Fibroblast of mammary gland (primary cell): ENCODE measurements at regions not wholly inside any gene's neighbourhood (a gene's known extent, or its start where the extent isn't known, plus 50 kb on each side); places are given as distances from the start of the nearest gene placed in this dataset.
"Not testable (repeated sequence)": the region's sequence is repeated elsewhere in the genome, so short reads cannot be mapped to it uniquely, and the experiment has no call there.

Source experiments
- DNase-seq: peaks from one replicate; pipeline ENCODE4 v3.0.0-alpha.2; 2010; ENCODE audit warnings: low read depth
- H3K4me3 ChIP-seq: 2 replicates; pipeline ENCODE4 v1.5.1; 2011; ENCODE audit warnings: low read depth, mild to moderate bottlenecking, low read length, moderate library complexity; ENCODE audit not compliant: control insufficient read depth
- TF ChIP-seq, protein P1 (sequence below): conservative IDR thresholded peaks from 2 replicates; pipeline ENCODE4 v1.5.1; 2011; ENCODE audit warnings: low read depth, low read length, inconsistent platforms; ENCODE audit not compliant: control insufficient read depth, insufficient read depth

DNA sequence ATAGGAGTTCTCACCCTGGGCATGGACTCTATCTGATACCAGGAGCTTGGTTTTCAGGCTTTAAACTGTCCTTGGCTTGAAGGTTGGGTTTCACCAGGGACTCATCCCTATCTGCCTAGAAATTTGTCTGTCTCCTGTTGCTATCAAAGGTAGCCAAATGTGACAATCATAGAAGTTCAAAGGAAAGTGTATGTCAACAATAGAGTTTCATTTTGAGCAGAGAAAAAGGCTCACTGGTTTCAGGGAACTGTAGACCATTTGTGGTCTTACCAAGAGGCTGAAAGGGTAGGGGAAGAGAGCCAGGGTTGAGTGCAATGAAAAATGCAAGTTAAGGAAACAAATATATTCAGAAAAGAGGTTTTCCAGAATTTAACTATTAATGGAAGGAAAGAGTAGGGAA, 966.8 kb upstream of the CITED2 start:
- no peak overlapping the region for H3K4me3 ChIP-seq
- TF ChIP-seq, protein P1, sequence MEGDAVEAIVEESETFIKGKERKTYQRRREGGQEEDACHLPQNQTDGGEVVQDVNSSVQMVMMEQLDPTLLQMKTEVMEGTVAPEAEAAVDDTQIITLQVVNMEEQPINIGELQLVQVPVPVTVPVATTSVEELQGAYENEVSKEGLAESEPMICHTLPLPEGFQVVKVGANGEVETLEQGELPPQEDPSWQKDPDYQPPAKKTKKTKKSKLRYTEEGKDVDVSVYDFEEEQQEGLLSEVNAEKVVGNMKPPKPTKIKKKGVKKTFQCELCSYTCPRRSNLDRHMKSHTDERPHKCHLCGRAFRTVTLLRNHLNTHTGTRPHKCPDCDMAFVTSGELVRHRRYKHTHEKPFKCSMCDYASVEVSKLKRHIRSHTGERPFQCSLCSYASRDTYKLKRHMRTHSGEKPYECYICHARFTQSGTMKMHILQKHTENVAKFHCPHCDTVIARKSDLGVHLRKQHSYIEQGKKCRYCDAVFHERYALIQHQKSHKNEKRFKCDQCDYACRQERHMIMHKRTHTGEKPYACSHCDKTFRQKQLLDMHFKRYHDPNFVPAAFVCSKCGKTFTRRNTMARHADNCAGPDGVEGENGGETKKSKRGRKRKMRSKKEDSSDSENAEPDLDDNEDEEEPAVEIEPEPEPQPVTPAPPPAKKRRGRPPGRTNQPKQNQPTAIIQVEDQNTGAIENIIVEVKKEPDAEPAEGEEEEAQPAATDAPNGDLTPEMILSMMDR: no peak
- no peak for DNase-seq

DNA sequence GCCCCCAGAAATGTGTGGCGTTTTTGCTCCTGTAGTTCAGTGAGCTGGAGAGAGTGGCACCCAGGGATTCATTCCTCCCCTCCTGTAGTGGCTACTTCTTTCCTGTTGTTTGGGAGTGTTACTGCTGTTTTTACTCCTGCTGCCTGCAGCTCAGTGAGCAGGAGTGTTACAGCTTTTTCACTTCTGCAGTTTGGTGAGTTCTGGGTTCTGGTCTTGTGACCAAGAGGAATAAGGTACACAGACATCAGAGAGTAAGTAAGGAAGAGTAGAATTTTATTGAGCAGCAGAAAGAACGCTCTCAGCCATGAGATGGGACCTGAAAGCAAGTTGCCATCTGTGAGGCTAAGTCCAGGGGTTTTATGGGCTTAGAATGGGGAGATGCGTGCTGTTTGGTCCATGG, 966.3 kb upstream of the CITED2 start:
- DNase-seq: no peak
- TF ChIP-seq, protein P1: no peak
- H3K4me3 ChIP-seq: no peak overlapping the region

DNA sequence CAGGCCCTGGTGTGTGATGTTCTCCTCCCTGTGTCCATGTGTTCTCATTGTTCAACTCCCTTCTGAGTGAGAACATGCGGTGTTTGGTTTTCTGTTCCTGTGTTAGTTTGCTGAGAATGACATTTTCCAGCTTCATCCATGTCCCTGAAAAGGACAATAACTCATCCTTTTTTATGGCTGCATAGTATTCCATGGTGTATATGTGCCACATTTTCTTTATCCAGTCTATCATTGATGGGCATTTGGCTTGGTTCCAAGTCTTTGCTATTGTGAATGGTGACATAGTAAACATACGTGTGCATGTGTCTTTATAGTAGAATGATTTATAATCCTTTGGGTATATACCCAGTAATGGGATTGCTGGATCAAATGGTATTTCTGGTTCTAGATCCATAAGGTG, 964.6 kb upstream of the CITED2 start:
- DNase-seq, H3K4me3 ChIP-seq: not testable (repeated sequence)

DNA sequence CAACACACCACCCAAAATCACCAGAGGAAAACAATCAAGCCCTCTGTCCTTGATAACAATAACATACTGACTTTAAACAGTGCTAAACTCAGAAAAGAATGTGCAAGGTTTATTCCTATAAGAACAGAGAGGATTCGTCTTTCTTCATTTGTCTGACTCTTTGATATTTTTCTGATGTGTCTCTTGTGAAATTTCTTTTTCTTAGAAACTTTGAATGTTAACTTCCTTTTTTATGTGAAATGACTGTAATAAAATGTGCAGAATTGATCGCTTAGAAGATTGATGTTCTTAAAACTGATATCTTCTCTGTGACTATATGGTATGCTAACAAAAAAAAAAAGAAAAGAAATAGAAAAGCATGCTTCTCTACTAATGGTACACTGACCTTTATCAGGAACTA, 947.4 kb upstream of the CITED2 start:
- DNase-seq: no peak
- H3K4me3 ChIP-seq: no peak overlapping the region
- TF ChIP-seq, protein P1: no peak

DNA sequence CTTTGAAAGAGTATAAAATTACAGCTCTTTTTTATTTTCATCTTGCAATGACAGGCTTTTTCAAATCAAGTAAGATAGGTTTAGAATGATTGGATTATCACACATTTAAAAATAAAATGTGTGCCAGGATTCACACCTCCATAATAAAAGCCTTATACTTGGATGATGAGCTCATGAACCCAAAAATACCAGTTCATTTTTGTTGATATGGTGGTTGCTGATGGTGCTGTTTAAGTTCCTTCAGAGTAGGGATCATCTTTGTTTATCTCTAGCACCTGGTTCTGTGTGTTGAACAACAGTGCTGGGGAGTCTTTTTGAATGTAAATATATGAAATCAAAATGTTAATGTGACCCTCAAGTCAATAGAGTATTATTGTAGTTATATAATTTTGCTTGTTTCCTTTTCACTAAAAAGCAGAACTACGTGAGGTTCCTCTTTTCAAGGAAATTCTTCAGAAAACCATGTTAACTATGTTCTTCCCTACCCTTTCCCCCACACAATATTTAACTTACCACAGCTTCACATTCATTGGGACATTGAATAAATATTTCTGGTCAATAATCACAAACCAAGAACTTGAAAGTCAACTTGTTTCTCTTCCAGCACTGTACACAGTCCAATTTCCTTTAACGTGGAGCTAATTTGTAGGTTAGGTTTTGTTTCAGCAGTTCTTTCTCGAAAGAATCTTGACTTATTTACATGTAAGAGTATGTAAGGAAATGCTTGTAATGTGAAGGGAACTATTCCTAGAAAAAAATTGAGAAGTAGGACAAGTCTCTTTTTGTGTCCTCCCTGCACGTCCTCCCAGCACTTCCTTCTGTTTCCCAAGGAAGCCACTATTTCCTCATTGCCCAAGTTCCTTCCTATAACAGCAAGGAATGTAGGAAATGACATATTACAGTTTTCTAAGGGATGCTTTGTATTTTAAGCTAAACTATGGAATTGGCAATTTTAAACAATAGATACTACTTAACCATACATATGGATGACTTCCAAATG, 945.9 kb upstream of the CITED2 start:
- H3K4me3 ChIP-seq: no peak overlapping the region
- DNase-seq: no peak
- TF ChIP-seq, protein P1: no peak

DNA sequence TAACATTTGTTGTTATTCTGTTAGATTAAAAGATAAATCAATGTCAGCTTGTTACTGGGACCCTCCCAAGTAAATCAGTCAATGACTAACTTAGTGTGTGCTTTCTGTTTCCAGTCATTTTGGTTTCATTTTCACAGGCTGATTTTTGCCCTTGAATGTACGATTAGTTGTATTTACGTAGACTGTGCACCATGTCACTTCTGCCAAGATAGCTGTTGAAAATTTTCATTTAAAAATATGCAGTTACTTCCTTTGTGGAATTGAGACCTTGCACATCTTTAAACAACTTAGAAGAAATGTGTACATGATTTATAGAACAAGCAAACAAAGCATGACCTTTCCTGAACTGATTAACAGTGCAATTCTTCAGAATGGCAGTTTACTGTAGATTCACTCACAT, 944.8 kb upstream of the CITED2 start:
- no peak overlapping the region for H3K4me3 ChIP-seq
- peak; percentile 55 for DNase-seq
- TF ChIP-seq, protein P1: no peak

DNA sequence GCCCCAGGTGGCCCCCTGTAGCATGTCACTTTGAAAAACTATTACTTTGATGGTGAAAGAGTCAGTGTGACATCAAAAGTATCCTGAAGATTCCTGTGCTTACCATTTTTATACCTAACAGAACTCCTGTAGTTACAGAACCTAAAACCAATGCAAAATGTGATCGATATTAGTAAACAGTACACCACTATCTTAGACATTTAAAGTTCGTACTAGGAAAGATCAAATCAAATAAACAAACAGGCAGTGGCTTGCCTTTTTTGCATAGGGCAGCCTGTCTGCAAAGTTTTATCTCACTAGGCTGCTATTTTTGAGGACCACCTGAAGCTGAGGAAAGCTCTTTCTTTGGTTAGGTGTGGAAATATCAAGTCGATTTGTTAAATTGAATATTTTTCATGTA, 944.0 kb upstream of the CITED2 start:
- no peak overlapping the region for H3K4me3 ChIP-seq
- DNase-seq: no peak
- TF ChIP-seq, protein P1: no peak
